WTC11 (cell line): ENCODE measurements at regions not wholly inside any gene's neighbourhood (a gene's known extent, or its start where the extent isn't known, plus 50 kb on each side); places are given as distances from the start of the nearest gene placed in this dataset.

Experiments
- ATAC-seq: fragments of 200-7000 bp; cut with Tn5 transposase; 2 replicates; pipeline ENCODE4 v1.10.0; 2021; ENCODE audit warnings: mild to moderate bottlenecking, moderate library complexity
- CTCF ChIA-PET: fragments of 300-600 bp; sonication (Branson Sonifier 250); formaldehyde crosslinking; loops from one replicate; lab custom pipeline; 2021; ENCODE audit warnings: antibody characterized with exemption; lab: Charles Lee
- POLR2A ChIA-PET: fragments of 350-600 bp; sonication (Branson Sonifier 250); formaldehyde crosslinking; loops from one replicate; lab custom pipeline; 2021; ENCODE audit warnings: antibody characterized with exemption; lab: Charles Lee
- DNase-seq: peaks from one replicate; pipeline ENCODE4 v3.0.0; 2021; ENCODE audit warnings: low spot score
- H3K27ac Mint-ChIP-seq: 2 replicates; pipeline ENCODE4 v1.8.0; 2021; ENCODE audit warnings: mixed read lengths
- H3K27me3 Mint-ChIP-seq: 2 replicates; pipeline ENCODE4 v1.8.0; 2021; ENCODE audit warnings: low read depth, mild to moderate bottlenecking, moderate library complexity, mixed read lengths
- H3K36me3 Mint-ChIP-seq: 2 replicates; pipeline ENCODE4 v1.8.0; 2021; ENCODE audit warnings: mixed read lengths
- H3K4me1 Mint-ChIP-seq: 2 replicates; pipeline ENCODE4 v1.8.0; 2022; ENCODE audit warnings: mixed read lengths
- H3K4me3 Mint-ChIP-seq: 2 replicates; pipeline ENCODE4 v1.8.0; 2021; ENCODE audit warnings: mild to moderate bottlenecking, moderate library complexity, mixed read lengths
- H3K9me3 Mint-ChIP-seq: 2 replicates; pipeline ENCODE4 v1.8.0; 2021; ENCODE audit warnings: mixed read lengths
- AR ChIP-seq: fragments of 250-450 bp; sonication (Bioruptor Pico); IDR thresholded peaks from 2 replicates; pipeline ENCODE4 v1.9.0; 2021; ENCODE audit warnings: mild to moderate bottlenecking
- CDX4 ChIP-seq: fragments of 250-450 bp; sonication (Bioruptor Pico); IDR thresholded peaks from 2 replicates; pipeline ENCODE4 v1.9.0; 2021; ENCODE audit warnings: moderate library complexity, mild to moderate bottlenecking, inconsistent platforms, borderline replicate concordance
- E2F4 ChIP-seq: sonication (generic); formaldehyde crosslinking; IDR thresholded peaks from 2 replicates; pipeline ENCODE4 v1.8.1; 2022; ENCODE audit warnings: low read depth, mild to moderate bottlenecking, moderate library complexity, missing genetic modification reagents, borderline replicate concordance
- FOXK1 ChIP-seq: sonication (generic); formaldehyde crosslinking; IDR thresholded peaks from 2 replicates; pipeline ENCODE4 v1.8.0; 2022; ENCODE audit warnings: mild to moderate bottlenecking, moderate library complexity, missing genetic modification reagents
- HMGA2 ChIP-seq: fragments of 250-450 bp; sonication (Bioruptor Pico); IDR thresholded peaks from 2 replicates; pipeline ENCODE4 v1.4.0; 2021; ENCODE audit warnings: mild to moderate bottlenecking, moderate library complexity
- JUN ChIP-seq: sonication (generic); formaldehyde crosslinking; IDR thresholded peaks from 2 replicates; pipeline ENCODE4 v1.8.0; 2023; ENCODE audit warnings: mild to moderate bottlenecking, missing genetic modification reagents
- NR3C1 ChIP-seq: sonication (generic); formaldehyde crosslinking; conservative IDR thresholded peaks from 2 replicates; pipeline ENCODE4 v1.8.1; 2023; ENCODE audit warnings: low read depth, mild to moderate bottlenecking, missing genetic modification reagents
- PREB ChIP-seq: sonication (generic); formaldehyde crosslinking; IDR thresholded peaks from 2 replicates; pipeline ENCODE4 v1.8.1; 2022; ENCODE audit warnings: mild to moderate bottlenecking, missing genetic modification reagents, moderate library complexity, borderline replicate concordance
- ZMAT4 ChIP-seq: fragments of 250-450 bp; sonication (Bioruptor Pico); IDR thresholded peaks from 2 replicates; pipeline ENCODE4 v1.9.0; 2021; ENCODE audit warnings: mild to moderate bottlenecking
- ZNF281 ChIP-seq: sonication (generic); formaldehyde crosslinking; IDR thresholded peaks from 2 replicates; pipeline ENCODE4 v1.8.0; 2023; ENCODE audit warnings: mild to moderate bottlenecking, missing genetic modification reagents
- ZNF416 ChIP-seq: fragments of 250-450 bp; sonication (Bioruptor Pico); IDR thresholded peaks from 2 replicates; pipeline ENCODE4 v1.9.0; 2021; ENCODE audit warnings: mild to moderate bottlenecking, inconsistent platforms
- ZNF512 ChIP-seq: sonication (generic); formaldehyde crosslinking; IDR thresholded peaks from 2 replicates; pipeline ENCODE4 v1.8.1; 2022; ENCODE audit warnings: missing genetic modification reagents, borderline replicate concordance
- ZSCAN18 ChIP-seq: fragments of 250-450 bp; sonication (Bioruptor Pico); IDR thresholded peaks from 2 replicates; pipeline ENCODE4 v2.1.2; 2022; ENCODE audit warnings: mild to moderate bottlenecking, moderate library complexity

GRCh38 chr21:19392390-19392789, 988.8 kb upstream of the TMPRSS15 start (continued):
- TF ChIP-seq ZNF512 (CRISPR knock-in tag) (no peak), ZMAT4 (CRISPR knock-in tag) (no peak), NR3C1 (CRISPR knock-in tag) (no peak), HMGA2 (CRISPR knock-in tag) (no peak), PREB (CRISPR knock-in tag) (no peak), E2F4 (CRISPR knock-in tag) (no peak), JUN (CRISPR knock-in tag) (no peak), AR (CRISPR knock-in tag) (no peak), CDX4 (CRISPR knock-in tag) (no peak)

- POLR2A ChIA-PET: interaction anchor here (0.7 kb wide), 1 partner anchor 8 kb away, joined by 3 read pairs; no protein-coding TSS in a partner anchor
- Mint-ChIP-seq H3K27ac (no peak overlapping the region), H3K27me3 (no peaks in the 10 kb centered on the region), H3K4me1 (no peaks in the 10 kb centered on the region), H3K36me3 (no peaks in the 10 kb centered on the region), H3K9me3 (no peaks in the 10 kb centered on the region), H3K4me3 (no peak overlapping the region)
- CTCF ChIA-PET: no interaction called here
- TF ChIP-seq ZNF416 (no peak), CDX4 (CRISPR knock-in tag) (no peak), ZMAT4 (CRISPR knock-in tag) (no peak), ZNF281 (CRISPR knock-in tag) (no peak), E2F4 (CRISPR knock-in tag) (no peak), ZSCAN18 (no peak), FOXK1 (CRISPR knock-in tag) (no peak)
- ATAC-seq: no peak
- no peak for DNase-seq
Observed at GRCh38 chr21:19400223-19400770, 996.7 kb upstream of the TMPRSS15 start.
